NK-92 treated with Interleukin-12 subunit alpha and Interleukin-12 subunit beta, amount 100 ng/mL, for 24 hours (cell line): ENCODE measurements at regions not wholly inside any gene's neighbourhood (a gene's known extent, or its start where the extent isn't known, plus 50 kb on each side); places are given as distances from the start of the nearest gene placed in this dataset.
"Not testable (repeated sequence)": the region's sequence is repeated elsewhere in the genome, so short reads cannot be mapped to it uniquely, and the experiment has no call there.

Experiments used
- DNase-seq: peaks from one replicate; lab custom pipeline; 2025; lab: John Stamatoyannopoulos, UW

DNA sequence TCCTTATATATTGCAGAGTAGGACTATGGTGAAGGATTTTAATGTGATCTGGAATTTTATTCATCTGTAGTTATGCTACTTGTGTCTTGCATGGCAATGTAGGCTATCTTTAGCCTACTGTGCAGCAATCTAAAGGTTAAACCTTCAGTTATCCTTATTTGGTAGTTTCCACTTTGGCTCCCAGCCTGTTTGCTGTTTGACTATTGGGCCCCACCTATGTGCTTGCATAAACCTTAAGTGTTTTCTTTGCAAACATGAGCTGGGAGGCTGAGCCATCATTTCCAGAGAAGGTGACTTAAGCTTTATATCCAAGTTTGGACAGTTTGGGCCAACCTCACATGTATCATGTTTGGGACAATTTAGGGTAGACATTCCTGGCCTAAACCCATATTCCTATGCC is 537.5 kb downstream of the BTBD3 start:
- no peak for DNase-seq

GRCh38 chr20:12458241-12458640 is 540.5 kb downstream of the BTBD3 start:
- DNase-seq, result no peak

GRCh38 chr20:12464036-12464435 is 544.7 kb upstream of the SPTLC3 start:
- no peak for DNase-seq

DNA sequence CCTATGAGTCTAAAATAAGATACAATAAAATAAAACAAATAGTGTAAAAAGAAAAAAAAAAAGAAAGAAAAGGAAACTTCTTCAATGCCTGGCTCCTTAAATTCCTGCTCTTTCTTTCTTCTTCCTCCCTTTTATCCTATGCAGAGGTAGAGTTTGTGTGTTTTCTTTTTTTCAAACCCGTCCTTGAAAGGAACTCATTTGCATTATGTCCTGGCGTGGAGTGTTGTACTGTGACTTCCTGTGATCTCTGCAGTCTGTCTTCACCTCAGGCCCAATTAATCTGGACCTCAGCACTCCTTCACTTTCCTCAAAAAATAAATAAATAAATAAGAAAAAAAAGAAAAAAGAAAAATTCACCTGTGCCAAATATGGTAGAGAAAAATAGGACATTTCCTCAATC is 541.9 kb upstream of the SPTLC3 start:
- DNase-seq, result no peak

GRCh38 chr20:12467758-12468157 is 541.0 kb upstream of the SPTLC3 start:
- DNase-seq, result no peak

GRCh38 chr20:12482661-12483060 is 526.1 kb upstream of the SPTLC3 start:
- no peak for DNase-seq

- no peak for DNase-seq
Observed at GRCh38 chr20:12502443-12502842, 506.3 kb upstream of the SPTLC3 start.

GRCh38 chr20:12504779-12505178 is 504.0 kb upstream of the SPTLC3 start:
- DNase-seq, result no peak

- DNase-seq, result no peak
Observed at GRCh38 chr20:12511499-12511898, 497.3 kb upstream of the SPTLC3 start.

DNA sequence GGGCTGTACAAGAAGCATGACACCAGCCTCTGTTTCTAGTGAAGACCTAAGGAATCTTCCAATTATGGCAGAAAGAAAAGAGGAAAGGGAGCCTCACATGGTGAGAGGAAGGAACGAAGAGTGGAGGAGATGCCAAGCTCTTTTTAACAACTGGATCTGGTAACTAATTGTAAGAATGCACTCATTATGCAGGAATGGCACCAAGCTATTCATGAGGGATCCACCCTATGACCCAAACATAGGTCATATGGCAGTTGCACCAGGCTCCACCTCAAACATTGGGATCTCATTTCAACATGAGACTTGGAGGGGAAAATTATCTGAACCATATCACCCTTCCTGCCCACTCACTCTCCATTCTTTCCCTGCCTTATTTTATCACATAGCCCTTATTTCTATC is 496.0 kb upstream of the SPTLC3 start:
- no peak for DNase-seq

- no peak for DNase-seq
Observed at GRCh38 chr20:12528104-12528503, 480.7 kb upstream of the SPTLC3 start.

- DNase-seq, result no peak
Observed at GRCh38 chr20:12528591-12529041, 480.2 kb upstream of the SPTLC3 start.

GRCh38 chr20:12531626-12532025 is 477.1 kb upstream of the SPTLC3 start:
- DNase-seq, result no peak

DNA sequence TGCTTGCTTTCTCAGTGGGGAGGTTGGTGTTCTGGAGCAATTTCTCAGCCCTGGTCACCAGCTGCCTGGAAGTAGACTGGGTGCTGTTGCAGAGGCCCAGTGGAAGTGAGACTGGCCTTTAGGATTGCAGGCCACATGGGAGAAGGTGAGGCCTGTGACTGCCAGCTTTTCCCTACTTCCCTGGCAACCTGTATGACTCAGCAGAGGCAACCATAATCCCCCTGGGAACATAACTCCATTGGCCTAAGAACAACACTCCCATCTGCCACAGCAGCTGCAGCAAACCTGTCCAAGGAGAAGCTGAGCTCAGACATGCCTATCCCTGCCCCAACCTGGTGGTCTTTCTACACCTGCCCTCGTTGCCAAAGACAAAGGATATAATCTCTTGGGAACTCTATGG is 473.5 kb upstream of the SPTLC3 start:
- no peak for DNase-seq

DNA sequence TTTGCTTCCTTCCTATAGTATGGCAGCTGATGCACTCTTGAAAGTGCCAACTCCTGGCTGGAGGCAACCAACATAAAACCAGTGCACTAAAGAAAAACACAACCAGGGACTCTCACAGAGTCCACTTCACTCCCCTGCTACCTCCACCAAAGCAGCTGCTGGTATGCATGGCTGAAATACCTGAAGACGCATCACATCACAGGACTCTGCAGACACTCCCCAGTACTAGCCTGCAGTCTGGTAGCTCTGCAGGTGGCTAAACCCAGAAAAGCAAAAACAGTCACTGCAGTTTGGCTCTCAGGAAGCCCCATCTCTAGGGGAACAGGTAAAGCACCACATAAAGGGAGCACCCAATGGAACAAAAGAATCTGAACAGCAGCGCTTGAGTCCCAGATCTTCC is 473.0 kb upstream of the SPTLC3 start:
- no peak for DNase-seq

GRCh38 chr20:12554426-12554825 is 454.3 kb upstream of the SPTLC3 start:
- DNase-seq, result no peak

GRCh38 chr20:12555369-12555768 is 453.4 kb upstream of the SPTLC3 start:
- no peak for DNase-seq

DNA sequence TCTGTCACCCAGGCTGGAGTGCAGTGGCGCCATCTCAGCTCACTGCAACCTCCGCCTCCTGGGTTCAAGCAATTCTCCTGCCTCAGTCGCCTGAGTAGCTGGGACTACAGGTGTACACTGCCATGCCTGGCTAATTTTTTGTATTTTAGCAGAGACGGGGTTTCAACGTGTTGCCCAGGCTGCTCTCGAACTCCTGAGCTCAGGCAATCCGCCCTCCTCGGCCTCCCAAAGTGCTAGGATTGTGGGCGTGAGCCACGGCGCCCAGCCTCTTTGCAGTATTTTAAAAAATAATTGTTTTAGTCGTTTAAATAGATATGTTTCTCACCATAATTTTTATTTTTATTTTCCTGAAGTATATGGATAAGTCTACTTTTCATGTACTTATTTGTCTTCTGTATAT is 452.9 kb upstream of the SPTLC3 start:
- not testable (repeated sequence) for DNase-seq

DNA sequence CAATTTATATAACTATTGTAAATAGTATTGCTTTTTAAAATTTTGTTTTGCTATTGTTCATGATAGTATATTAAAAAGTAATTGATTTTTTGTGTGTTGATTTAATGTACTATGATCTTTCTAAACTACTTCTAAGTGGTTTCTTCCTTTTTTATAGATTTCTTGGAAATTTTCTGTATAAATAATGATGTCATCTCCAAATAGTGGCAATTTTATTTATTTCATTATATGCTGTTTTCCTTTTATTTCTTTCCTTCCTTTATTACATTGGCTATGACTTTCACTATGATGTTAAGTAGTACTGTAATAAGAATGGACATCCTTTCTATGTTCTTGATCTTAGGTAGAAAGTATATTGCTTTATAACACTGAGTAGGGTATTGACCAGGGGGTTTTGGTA is 451.5 kb upstream of the SPTLC3 start:
- no peak for DNase-seq

- DNase-seq, result no peak
Observed at GRCh38 chr20:12564979-12565378, 443.8 kb upstream of the SPTLC3 start.

DNA sequence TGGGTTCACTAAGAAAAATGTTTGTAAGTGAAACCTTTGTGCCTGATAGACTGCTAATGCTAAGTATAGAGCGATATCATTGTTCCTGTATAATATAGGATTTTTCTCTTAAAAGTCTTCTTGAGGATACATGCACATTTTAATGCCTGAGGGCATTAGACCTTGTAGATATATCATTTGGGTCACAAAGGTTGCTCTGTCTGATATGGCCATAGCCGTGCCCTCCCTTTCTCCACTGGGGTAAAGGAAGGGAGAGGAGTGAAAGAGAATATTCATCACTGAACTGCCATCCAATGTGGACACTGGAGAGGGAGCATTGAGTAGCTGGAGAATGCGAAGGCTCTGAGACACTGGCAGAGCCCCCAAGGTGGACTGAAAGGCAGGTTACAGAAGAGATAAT is 442.2 kb upstream of the SPTLC3 start:
- no peak for DNase-seq

DNA sequence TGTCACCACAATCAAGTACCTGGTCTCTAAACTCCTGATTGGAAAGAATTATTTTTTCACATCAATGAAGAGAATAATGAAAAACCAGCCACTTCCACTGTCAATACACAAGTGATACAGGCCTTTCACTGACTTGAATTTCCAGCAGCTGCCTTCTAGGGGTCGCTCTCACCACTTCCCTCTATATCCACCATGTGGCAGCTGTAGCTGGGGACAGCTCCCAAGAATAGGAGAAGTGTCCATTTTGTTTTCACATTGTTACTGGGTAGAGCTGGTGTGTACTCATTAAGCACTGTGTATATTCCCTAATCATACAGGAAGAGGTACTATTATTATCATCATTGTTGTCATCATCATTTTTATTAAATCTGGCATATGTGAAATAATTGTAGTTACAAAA is 438.4 kb upstream of the SPTLC3 start:
- no peak for DNase-seq

DNA sequence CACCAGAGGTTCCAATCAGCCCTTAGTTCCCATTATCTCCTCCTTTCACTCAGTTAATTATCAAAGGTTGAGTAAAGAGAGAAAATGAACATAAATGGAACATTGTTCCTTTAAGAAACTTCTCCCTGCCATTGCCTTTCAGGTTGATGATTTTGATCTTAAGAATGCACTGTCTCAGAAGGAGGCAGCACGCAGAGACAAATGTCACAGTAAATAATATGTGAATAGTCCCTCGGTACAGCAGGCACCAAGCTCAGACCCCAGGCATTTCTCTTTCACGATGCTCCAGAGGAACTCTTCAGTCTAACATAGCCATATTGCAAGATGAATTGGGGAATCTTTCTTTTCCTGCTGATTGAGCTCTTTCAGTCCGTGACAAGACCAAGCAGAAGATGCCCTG is 435.3 kb upstream of the SPTLC3 start:
- no peak for DNase-seq

DNA sequence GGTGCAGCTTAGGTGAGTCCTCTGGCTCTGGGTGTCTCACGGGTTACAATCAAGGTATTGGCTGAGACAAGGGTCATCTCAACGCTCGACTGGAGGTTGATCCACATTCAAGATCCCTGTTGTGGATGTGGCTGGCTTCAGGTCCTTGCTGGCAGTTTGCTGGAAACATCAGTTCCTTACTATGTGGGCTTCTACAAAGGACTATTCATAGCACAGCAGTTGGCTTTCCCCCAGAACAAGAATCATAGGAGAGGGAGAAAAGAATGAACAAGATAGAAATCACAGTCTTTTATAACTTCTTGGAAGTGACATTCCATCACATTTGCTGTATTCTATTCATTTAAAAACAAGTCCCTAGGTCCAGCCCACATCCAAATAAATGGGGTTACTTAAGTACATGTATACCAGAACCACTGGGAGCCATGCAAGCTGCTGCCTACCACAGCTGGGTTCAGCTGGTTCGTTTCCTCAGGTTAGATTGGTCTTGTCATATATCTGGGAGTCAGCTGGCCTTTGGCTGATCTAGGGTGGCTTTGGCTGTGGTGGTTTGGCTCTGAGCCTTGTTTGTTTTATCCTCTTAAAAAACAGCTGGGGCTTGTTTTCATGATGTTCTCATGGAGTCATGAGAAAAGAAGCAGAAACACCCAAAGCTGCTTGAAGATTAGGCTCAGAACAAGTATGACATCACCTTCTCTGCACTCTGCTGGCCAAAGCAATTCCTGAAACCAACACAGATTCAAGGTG is 433.2 kb upstream of the SPTLC3 start:
- DNase-seq, result no peak
